Choroid plexus epithelial cell (primary cell): ENCODE measurements at regions not wholly inside any gene's neighbourhood (a gene's known extent, or its start where the extent isn't known, plus 50 kb on each side); places are given as distances from the start of the nearest gene placed in this dataset.

Source experiments
- DNase-seq: peaks from one replicate; pipeline ENCODE4 v3.0.0-alpha.2; 2010; ENCODE audit warnings: low read depth
- H3K4me3 ChIP-seq: 2 replicates; pipeline ENCODE4 v1.5.1; 2011; ENCODE audit warnings: low read depth, mild to moderate bottlenecking, control low read depth, low read length, moderate library complexity
- CTCF ChIP-seq: conservative IDR thresholded peaks from 2 replicates; pipeline ENCODE4 v1.5.1; 2011; ENCODE audit warnings: low read depth, mild to moderate bottlenecking, control low read depth, inconsistent platforms, low read length, moderate library complexity

DNA sequence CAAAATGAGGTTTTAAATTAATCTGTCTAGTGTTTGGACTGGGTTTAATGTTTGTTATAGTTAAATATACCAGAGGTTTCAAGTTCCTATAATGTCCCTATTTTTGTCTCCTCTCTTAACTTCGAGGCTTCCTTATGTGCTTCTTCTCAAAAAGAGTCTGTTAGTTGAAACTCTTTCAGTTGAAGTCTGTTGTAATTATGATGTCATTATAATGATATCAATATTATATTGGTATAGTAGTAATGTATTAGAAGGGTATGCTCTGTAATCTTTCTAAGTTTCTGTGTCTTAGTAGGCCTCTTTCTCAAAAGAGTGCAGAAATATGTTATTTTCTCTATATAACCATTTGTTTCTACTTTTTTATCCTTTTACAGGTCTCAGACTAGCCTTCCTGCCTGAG is 1148.0 kb downstream of the NSUN3 start:
- no peak for DNase-seq
- no peak overlapping the region for H3K4me3 ChIP-seq
- TF ChIP-seq CTCF, result no peak

DNA sequence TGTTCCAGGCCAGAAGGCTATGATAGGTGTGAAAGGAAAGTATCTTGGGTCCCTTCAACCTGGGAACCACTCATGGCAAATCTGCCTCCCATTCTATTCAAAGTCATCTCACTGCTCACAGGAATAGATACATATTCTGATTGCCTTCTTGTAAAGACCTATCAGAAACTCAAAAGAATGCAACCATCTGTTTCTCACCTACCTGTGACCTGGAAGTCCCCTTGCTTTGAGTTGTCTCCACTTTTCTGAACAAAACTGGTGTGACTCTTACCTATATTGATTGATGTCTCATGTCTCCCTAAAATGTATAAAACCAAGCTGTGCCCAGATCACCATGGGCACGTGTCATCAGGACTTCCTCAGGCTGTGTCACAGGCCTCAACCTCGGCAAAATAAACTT is 1149.3 kb downstream of the NSUN3 start:
- TF ChIP-seq CTCF, result no peak
- no peak for DNase-seq
- no peak overlapping the region for H3K4me3 ChIP-seq

DNA sequence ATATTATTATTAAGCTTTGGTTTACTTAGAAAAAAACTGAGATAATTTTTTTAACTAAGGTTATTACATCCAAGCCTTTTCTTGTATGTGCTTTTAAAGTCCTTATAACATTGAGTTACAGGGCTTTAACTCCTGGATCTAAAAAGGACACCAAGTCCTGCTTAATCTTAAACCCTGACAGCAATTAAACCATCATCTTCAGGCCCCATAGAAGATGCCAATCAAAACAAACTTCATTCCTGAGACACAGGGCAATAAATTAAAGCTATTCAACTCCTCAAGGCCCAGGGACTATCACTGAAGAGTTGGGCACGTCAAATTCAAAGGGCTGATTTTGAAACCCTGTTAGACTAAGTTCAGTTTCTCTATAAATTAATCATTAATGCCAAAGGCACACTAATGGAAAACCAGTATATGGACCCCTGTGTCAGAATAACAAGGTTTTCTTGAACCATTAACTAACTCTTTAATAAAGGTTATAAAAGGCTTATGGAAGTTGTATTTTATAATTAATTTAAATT is 1152.6 kb downstream of the NSUN3 start:
- TF ChIP-seq CTCF, result no peak
- no peak overlapping the region for H3K4me3 ChIP-seq
- no peak for DNase-seq

- no peak overlapping the region for H3K4me3 ChIP-seq
- DNase-seq, result no peak
- no peak for TF ChIP-seq CTCF
These were observed 1154.8 kb downstream of the NSUN3 start for GRCh38 chr3:95217661-95218060.

GRCh38 chr3:95218484-95218883 is 1155.6 kb downstream of the NSUN3 start:
- DNase-seq, result no peak
- TF ChIP-seq CTCF, result no peak
- H3K4me3 ChIP-seq, result no peak overlapping the region

DNA sequence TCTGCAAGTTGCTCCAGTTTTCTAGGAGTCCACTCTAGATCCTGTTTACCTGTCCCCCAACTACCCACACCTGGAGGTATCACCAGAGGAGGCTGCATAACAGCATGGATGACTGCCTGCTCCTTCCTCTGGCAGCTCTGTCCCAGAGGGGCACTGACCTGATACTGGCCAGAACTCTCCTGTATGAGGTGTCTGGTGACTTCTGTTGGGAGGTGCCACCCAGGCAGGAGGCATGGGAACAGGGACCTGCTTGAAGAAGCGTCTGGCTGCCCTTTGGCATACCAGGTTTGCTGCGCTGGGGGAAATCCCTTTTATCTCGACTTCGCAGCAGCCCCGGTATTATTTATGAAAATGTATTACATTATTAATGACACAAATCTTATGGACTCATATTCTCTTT is 1163.6 kb downstream of the NSUN3 start:
- no peak for TF ChIP-seq CTCF
- H3K4me3 ChIP-seq, result no peak overlapping the region
- no peak for DNase-seq

DNA sequence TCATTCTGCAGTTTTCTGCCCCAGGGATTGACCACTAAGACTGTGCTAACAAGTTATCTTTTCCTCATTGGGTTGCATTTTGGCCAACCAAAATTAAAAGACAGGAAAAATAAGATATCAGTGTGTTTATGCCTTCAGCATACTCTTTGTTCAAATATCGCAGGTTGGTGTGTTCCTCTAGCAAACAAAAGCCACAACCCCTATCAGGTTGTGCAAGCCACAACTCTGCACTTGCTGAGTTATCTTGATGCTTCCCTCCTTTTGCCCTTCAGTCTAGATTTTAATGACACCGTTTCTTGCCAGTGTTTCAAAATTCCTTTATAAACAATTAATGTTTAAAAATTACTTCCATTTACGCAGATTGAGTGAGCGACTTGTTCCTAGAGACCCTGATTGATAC is 1164.2 kb downstream of the NSUN3 start:
- no peak overlapping the region for H3K4me3 ChIP-seq
- DNase-seq, result no peak
- TF ChIP-seq CTCF, result no peak
